ENCODE measurements at regions not wholly inside any gene's neighbourhood (a gene's known extent, or its start where the extent isn't known, plus 50 kb on each side); places are given as distances from the start of the nearest gene placed in this dataset.

GRCh38 chr13:107364658-107365057 lies 796.7 kb upstream of the ARGLU1 start:
- TF ChIP-seq, protein P1, sequence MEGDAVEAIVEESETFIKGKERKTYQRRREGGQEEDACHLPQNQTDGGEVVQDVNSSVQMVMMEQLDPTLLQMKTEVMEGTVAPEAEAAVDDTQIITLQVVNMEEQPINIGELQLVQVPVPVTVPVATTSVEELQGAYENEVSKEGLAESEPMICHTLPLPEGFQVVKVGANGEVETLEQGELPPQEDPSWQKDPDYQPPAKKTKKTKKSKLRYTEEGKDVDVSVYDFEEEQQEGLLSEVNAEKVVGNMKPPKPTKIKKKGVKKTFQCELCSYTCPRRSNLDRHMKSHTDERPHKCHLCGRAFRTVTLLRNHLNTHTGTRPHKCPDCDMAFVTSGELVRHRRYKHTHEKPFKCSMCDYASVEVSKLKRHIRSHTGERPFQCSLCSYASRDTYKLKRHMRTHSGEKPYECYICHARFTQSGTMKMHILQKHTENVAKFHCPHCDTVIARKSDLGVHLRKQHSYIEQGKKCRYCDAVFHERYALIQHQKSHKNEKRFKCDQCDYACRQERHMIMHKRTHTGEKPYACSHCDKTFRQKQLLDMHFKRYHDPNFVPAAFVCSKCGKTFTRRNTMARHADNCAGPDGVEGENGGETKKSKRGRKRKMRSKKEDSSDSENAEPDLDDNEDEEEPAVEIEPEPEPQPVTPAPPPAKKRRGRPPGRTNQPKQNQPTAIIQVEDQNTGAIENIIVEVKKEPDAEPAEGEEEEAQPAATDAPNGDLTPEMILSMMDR (IDR thresholded peaks at IDR 0.05; ENCODE audit: poor library complexity), result no peak
- TF ChIP-seq EZH2 (IDR thresholded peaks at IDR 0.05; ENCODE audit: borderline replicate concordance) (no peak), EZH2phosphoT487 (IDR thresholded peaks at IDR 0.05; ENCODE audit: low read depth, severe bottlenecking, unreplicated experiment) (no peak)

All from hepatocyte (in vitro differentiated cells).